ENCODE measurements at regions not wholly inside any gene's neighbourhood (a gene's known extent, or its start where the extent isn't known, plus 50 kb on each side); places are given as distances from the start of the nearest gene placed in this dataset.

DNA sequence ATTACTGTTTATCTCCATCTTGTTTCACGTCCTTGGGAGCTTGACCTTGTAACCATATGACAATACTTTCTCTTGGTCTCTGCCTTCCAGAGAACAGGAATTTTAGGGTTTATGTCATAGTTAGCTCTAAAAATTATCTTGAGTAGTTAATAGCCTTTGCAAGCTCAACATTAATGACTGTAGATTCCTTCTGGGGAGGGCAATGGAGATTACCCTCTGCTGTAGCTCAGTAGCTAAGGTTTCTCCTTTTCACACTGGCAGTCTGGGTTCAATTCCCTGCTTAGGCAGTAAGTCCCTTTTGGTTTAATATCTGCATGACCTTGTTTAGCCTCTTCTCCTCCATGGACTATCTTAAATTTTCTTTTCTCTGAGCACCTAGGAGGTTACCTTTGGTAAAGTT is 181.7 kb upstream of the GPR101 start:
- TF ChIP-seq CTCF (IDR thresholded peaks at IDR 0.05), result no peak
- no peak for TF ChIP-seq POLR2A (IDR thresholded peaks at IDR 0.05)

Measured in adrenal gland (tissue), 5 donors.